ENCODE measurements at regions not wholly inside any gene's neighbourhood (a gene's known extent, or its start where the extent isn't known, plus 50 kb on each side); places are given as distances from the start of the nearest gene placed in this dataset.
"Not testable (repeated sequence)": the region's sequence is repeated elsewhere in the genome, so short reads cannot be mapped to it uniquely, and the experiment has no call there.

GRCh38 chr2:52077159-52077558, 1045.2 kb upstream of the NRXN1 start:
- no peak for DNase-seq

GRCh38 chr2:52074130-52074719, 1042.3 kb upstream of the NRXN1 start:
- DNase-seq = no peak

GRCh38 chr2:52072949-52073348, 1041.0 kb upstream of the NRXN1 start:
- no peak for DNase-seq

- DNase-seq = no peak
These were observed 1038.7 kb upstream of the NRXN1 start for GRCh38 chr2:52070665-52071064.

GRCh38 chr2:52064234-52064633, 1032.3 kb upstream of the NRXN1 start:
- DNase-seq = no peak

- DNase-seq = no peak
These were observed 1022.9 kb upstream of the NRXN1 start for GRCh38 chr2:52054824-52055223.

- no peak for DNase-seq
These were observed 1004.9 kb upstream of the NRXN1 start for GRCh38 chr2:52036853-52037252.

GRCh38 chr2:52036024-52036423, 1004.1 kb upstream of the NRXN1 start:
- DNase-seq = no peak

- no peak for DNase-seq
These were observed 1003.5 kb upstream of the NRXN1 start for GRCh38 chr2:52035391-52035790.

GRCh38 chr2:52034706-52035105, 1002.8 kb upstream of the NRXN1 start:
- no peak for DNase-seq

GRCh38 chr2:52022006-52022405, 990.1 kb upstream of the NRXN1 start:
- no peak for DNase-seq

GRCh38 chr2:52017646-52018235, 985.8 kb upstream of the NRXN1 start:
- DNase-seq = no peak

GRCh38 chr2:52006821-52007366, 975.0 kb upstream of the NRXN1 start:
- not testable (repeated sequence) for DNase-seq

GRCh38 chr2:52000151-52000855, 968.4 kb upstream of the NRXN1 start:
- DNase-seq = no peak

- DNase-seq = no peak
These were observed 967.0 kb upstream of the NRXN1 start for GRCh38 chr2:51998890-51999289.

- DNase-seq = no peak
These were observed 965.6 kb upstream of the NRXN1 start for GRCh38 chr2:51997571-51997970.

- DNase-seq = no peak
These were observed 963.4 kb upstream of the NRXN1 start for GRCh38 chr2:51995293-51995692.

- DNase-seq = no peak
These were observed 962.3 kb upstream of the NRXN1 start for GRCh38 chr2:51994123-51994763.

GRCh38 chr2:51990684-51991083, 958.8 kb upstream of the NRXN1 start:
- DNase-seq = no peak

- no peak for DNase-seq
These were observed 954.2 kb upstream of the NRXN1 start for GRCh38 chr2:51986101-51986500.

GRCh38 chr2:51981783-51982182, 949.9 kb upstream of the NRXN1 start:
- DNase-seq = no peak

GRCh38 chr2:51976623-51977022, 944.7 kb upstream of the NRXN1 start:
- DNase-seq = no peak

GRCh38 chr2:51971136-51971535, 939.2 kb upstream of the NRXN1 start:
- DNase-seq = no peak

- no peak for DNase-seq
These were observed 937.4 kb upstream of the NRXN1 start for GRCh38 chr2:51969347-51969746.

All from kidney glomerular epithelial cell (primary cell).